ENCODE measurements at regions not wholly inside any gene's neighbourhood (a gene's known extent, or its start where the extent isn't known, plus 50 kb on each side); places are given as distances from the start of the nearest gene placed in this dataset.

GRCh38 chr4:12137575-12137974, 708.9 kb upstream of the HS3ST1 start:
- no peak for TF ChIP-seq ZFP36 (IDR thresholded peaks at IDR 0.05; ENCODE audit: borderline replicate concordance, partially characterized antibody)
- TF ChIP-seq POLR2AphosphoS2 (conservative IDR thresholded peaks at IDR 0.05; ENCODE audit: low read length) = no peak
- no peak for TF ChIP-seq FOSL2 (IDR thresholded peaks at IDR 0.05)
- TF ChIP-seq FOSL2 (CRISPR knock-in tag; IDR thresholded peaks at IDR 0.05) = no peak
- TF ChIP-seq ELK1 (IDR thresholded peaks at IDR 0.05; ENCODE audit: low read depth, low read length) = no peak
- no peak for TF ChIP-seq NFE2L2 (conservative IDR thresholded peaks at IDR 0.05; ENCODE audit: low read length)
- no peak for TF ChIP-seq E2F6 (IDR thresholded peaks at IDR 0.05; ENCODE audit: borderline replicate concordance, low read depth)
- no peak for TF ChIP-seq ZC3H11A (IDR thresholded peaks at IDR 0.05)
- no peak for TF ChIP-seq FOSB (CRISPR knock-in tag; IDR thresholded peaks at IDR 0.05)
- no peak for TF ChIP-seq HOXA7 (CRISPR knock-in tag; IDR thresholded peaks at IDR 0.05)
- TF ChIP-seq RFX5 (IDR thresholded peaks at IDR 0.05) = no peak
- TF ChIP-seq REST (IDR thresholded peaks at IDR 0.05) = no peak
- no peak for TF ChIP-seq HOXB5 (CRISPR knock-in tag; IDR thresholded peaks at IDR 0.05)
- TF ChIP-seq ATOH8 (CRISPR knock-in tag; IDR thresholded peaks at IDR 0.05; ENCODE audit: low read depth) = no peak
- no peak for TF ChIP-seq PBX3 (IDR thresholded peaks at IDR 0.05)
- TF ChIP-seq CTCF (IDR thresholded peaks at IDR 0.05) = no peak
- WGBS (ENCODE audit: missing lambda C conversion rate) = 3% methylated on average over 2 of the region's 2 CpGs
- POLR2A ChIA-PET = no interaction called here
- no peak overlapping the region for H3K27ac ChIP-seq
- no peak overlapping the region for H3K4me3 ChIP-seq
- H3K9me3 ChIP-seq = no peaks in the 10 kb centered on the region
- H3K4me1 ChIP-seq = no peaks in the 10 kb centered on the region
- FAIRE-seq = no peak
- no peak overlapping the region for H3K4me2 ChIP-seq
- CTCF ChIA-PET = no interaction called here
- no peak for ATAC-seq
- no peak for DNase-seq (ENCODE audit: low read depth in 1 of 2, low spot score in 1 of 2)

- H3K4me3 ChIP-seq = no peak overlapping the region
- no peak for ATAC-seq
- DNase-seq (ENCODE audit: low read depth in 1 of 2, low spot score in 1 of 2) = no peak
- no peaks in the 10 kb centered on the region for H3K9me3 ChIP-seq
- no peak for FAIRE-seq
- POLR2A ChIA-PET = no interaction called here
- H3K4me1 ChIP-seq = no peaks in the 10 kb centered on the region
- 0% methylated on average over 2 of the region's 2 CpGs for WGBS (ENCODE audit: missing lambda C conversion rate)
- no peak for TF ChIP-seq REST (IDR thresholded peaks at IDR 0.05)
- no peak for TF ChIP-seq HOXB5 (CRISPR knock-in tag; IDR thresholded peaks at IDR 0.05)
- no peak for TF ChIP-seq HDAC2 (IDR thresholded peaks at IDR 0.05)
- no peak for TF ChIP-seq RAD21 (conservative IDR thresholded peaks at IDR 0.05 in 1 of 2, IDR thresholded peaks at IDR 0.05 in 1 of 2)
- TF ChIP-seq MYC (IDR thresholded peaks at IDR 0.05; ENCODE audit: borderline replicate concordance, low read length) = no peak
- no peak for TF ChIP-seq RFX5 (IDR thresholded peaks at IDR 0.05)
- no peak overlapping the region for H3K4me2 ChIP-seq
- CTCF ChIA-PET = no interaction called here
- H3K27ac ChIP-seq = no peak overlapping the region
These were observed 697.8 kb upstream of the HS3ST1 start for GRCh38 chr4:12126474-12126873.
